ENCODE measurements at regions not wholly inside any gene's neighbourhood (a gene's known extent, or its start where the extent isn't known, plus 50 kb on each side); places are given as distances from the start of the nearest gene placed in this dataset.

DNA sequence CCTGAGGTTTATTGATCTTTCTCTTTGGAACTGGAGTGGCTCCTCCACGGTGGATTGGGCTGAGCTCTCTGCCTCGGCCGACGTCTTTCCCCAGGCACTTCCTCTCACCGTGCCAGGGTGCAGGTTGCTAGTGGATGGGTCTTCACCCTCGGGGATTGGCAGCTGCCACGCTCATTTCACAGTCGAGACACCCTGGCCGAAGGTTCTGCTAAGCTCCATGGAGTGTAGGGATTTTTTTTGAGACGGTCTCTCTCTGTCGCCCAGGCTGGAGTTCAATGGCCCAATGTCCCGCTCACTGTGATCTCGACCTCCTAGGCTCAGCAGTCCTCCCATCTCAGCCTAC lies 280.8 kb downstream of the SEC14L1 start:
- DNase-seq = no peak

DNA sequence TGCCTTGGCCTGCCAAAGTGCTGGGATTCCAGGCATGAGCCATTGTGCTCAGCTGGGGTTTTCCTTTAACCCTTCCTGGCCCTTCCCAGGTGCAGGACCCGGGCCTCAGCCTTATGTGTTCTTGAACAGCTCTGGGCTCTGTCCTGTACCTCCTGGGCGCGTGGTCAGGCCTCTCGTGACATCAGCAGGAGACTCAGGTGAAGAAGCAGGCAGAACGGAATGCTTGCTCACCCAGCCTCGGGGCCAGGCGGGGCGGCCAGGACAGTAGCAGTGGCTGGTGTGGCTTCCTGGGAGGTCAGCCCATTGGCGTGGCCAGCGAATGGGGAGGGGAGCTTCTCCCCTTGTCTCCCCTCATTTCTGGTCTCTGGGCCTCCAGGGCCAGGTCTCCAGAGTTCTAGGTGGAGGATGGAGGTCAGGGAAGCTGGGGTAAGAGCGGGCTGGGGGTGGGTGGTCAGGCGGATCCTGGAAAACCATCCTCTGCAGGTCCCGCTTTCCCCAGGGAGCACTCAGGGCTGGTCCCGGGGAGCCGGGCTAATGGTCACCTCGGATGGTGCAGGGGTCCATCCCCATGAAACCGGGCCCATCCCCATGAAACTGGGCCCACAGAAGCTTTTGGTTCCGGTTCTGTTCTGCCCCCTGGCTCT lies 281.5 kb downstream of the SEC14L1 start:
- DNase-seq = no peak

DNA sequence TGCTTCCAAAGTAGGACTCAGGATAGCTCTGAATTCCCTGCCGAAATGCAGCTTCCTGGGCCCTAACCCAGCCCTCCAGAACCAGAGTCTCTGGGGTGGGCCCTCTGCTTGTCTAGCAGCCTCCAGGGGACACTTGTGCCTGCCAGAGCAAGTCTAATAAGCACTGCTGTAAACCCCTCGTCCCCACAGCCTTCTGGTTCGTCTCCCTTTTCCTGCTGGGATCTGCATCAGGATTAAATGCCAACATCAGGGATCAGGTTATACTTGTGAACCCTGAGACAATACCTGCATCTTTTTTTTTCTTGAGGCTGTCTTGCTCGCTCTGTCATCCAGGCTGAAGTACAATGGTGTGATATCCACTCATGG lies 282.0 kb downstream of the SEC14L1 start:
- DNase-seq = no peak

DNA sequence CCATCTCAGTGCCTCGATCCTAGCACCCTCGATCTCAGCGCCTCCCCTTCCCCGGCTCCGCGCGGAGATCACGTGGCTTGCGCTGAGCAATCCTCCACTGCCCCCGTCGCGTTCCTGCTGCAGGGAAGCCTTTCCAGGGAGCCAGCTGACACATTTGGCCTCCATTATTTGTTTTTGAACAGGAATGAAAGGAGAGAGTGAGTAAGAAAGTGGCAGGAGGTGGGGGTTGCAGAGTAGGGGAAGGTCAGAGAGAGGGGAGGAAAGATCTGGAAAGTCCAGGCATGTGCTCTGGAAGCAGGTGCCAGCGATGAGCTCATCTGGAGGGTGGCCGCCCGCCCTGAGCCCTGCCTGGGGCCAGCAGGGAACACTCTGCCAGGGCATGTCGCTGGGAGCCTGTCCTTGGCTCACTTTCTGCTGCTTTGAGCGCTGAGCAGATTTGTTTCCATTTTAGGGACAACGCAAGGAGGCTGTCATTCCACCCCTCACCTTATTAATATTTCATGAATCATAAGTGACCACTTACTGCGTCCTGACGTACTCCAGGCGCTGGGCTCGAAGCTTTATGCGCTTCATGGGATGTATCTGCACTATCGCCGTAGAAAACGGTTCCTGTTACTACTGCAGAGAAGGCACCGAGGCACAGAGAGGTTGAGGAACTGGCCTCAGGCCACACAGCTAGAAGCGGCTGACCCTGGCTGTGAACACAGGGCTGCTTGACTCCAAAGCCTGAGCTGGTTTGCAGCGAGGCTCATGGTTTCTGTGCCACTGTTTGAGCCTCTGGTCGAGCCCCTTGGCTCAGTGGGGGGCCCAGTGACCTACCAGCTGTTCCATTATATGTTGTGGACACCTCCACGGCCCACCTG lies 283.1 kb downstream of the SEC14L1 start:
- DNase-seq = no peak

DNA sequence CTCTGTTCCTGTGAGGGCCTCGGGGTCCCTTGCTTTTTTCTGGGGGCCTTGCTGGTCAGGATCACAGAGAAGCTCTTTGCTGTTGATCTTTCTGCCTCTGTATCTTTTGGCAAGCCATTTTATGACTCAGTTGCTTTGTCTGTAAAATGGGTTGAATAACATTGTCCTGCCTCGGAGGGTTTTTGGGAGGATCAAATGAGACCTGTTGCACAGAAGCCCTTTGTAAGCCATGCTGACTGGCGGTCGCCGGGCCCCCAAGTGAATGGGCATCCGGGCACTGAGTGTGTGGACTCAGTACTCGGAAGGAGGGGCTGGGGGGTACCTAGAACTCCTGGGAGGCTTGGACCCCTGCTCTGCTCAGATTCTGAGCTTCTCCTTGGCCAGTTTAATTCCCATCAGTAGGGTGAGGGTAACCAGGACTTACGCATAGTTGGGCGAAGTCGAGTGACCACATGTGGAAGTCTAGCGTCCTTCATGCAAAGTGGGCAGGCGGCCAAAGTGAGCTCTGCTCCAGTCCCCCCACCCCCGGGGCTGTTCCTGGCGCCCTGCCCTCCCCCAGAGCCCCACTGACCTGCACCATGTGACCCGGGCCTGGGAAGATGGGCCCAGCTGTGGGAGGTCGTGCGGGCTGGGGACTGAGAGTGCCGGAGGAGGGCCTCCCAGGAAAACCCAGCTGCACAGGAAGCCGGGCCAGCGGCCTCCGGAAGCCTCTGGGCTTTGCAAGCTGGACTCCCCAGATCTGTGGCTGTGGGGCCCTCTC lies 284.0 kb downstream of the SEC14L1 start:
- no peak for DNase-seq

DNA sequence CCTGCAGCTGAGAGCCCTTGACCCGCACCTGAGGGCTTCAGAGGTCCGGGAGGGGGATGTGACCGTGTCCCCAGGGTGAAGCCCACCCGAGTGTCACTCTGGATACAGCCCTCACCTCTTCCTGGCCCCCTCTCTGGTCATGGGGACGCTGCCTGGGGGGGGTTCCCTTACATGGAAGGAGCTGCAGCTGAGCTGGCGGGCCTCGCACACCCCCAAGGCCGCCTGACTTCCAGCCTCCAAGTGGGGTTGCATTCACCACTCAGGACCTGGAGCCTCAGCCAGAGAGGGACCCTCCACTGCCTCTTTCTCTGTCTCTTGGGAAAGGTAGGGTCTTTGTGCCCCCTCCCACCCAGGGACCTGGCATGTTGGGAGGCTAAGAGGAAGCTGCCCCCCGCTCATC lies 284.6 kb downstream of the SEC14L1 start:
- DNase-seq = no peak

DNA sequence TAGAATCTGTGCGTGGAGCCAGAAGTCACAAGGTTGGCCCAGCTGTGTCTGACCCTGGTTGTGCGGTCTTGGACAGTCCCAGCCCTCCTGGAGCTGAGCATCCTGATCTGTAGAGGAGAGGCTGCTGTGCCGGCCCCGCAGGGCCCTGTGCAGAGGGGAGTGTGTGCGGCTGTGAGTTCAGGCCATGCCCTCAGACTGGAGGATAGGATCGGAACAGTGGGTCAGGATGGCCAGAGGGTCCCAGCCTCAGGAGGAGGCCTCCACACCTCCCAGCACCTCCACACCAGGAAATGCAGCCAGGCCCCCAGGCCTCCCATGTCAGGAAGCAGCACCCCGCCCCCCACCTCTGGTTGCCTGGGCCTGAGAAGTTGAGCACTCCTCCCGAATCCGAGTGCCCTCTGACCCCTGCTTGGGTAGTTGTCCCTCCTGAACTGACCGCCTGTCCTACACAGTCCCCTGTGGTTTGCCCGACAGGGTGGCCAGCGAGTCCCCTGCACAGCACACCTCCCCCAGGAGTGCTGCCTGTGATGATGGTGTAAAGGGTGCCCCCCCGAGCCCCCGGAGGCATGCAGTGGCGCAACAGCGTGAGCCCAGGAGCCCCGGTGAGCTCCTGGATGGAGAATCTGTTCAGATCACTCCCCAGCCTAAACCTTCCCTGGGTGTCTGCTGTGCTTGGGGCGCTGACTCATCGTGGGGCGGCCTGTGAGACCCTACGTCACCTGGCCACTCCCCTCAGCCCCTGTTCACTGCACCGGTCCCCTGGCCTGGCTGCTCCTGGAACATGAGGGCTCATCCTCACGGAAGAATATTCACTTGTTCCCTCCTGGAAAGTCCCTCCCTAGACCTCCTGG lies 285.2 kb downstream of the SEC14L1 start:
- DNase-seq = no peak

DNA sequence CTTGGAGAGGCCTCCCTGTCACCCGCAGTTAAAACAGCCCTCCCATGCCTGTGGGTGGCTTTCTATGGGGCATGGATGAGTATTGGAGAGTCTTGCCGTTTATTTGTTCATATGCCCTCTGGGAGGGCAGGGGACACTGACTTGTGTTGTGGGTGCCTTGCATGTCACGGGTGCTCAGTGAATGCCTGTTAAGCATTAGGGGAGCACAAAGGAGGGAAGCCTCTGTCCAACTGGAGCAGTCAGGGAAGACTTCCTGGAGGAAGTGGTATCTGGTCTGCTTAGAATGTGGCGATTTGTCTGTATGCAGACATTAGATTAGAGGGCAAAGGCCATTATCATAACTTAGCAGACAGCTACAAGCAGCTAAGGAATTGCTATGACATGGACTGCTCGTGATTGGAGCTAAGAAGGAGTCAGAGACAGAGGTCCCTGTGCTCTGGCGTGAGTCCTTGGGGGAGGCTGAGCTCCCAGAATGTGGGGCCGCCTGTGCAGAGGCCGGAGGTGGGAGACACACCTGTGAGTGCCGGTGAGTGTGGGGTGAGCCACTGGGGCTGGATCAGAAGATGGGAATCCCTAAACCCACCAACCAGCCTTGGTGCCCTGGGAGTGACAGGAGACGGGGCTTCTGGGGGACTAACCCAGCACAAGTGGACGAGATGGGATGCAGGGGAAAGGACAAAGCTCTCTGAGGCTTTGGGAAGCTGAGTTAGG lies 286.1 kb downstream of the SEC14L1 start:
- DNase-seq = no peak

DNA sequence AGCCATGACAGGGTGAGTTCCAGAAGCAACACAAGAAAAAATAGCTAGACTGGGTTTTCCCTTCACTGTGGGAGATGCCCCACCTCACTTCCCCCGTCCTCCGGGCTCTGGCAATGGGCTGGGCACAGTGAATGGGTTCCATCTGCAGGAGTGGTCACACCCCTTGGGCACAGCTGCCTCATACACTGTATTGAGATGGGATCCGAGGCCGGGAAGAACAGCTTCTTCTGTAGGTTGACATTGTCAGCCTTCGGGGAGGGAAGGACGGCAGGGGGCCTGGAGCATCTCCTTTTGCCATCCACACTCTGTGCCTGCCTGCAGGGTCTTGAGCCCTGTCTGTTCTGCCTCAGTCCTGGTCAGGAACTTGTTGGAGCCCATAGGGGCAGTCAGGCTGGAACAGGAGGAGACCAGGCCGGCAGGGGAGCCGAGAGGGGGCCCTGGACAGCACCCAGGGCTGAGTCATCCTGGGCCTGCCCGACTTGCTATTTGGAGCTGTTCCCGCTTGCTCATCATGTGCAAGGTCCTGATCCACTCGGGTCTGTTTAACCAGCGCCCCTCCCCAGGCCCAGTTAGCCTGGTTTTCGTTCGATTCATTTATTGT lies 286.7 kb downstream of the SEC14L1 start:
- DNase-seq = no peak

DNA sequence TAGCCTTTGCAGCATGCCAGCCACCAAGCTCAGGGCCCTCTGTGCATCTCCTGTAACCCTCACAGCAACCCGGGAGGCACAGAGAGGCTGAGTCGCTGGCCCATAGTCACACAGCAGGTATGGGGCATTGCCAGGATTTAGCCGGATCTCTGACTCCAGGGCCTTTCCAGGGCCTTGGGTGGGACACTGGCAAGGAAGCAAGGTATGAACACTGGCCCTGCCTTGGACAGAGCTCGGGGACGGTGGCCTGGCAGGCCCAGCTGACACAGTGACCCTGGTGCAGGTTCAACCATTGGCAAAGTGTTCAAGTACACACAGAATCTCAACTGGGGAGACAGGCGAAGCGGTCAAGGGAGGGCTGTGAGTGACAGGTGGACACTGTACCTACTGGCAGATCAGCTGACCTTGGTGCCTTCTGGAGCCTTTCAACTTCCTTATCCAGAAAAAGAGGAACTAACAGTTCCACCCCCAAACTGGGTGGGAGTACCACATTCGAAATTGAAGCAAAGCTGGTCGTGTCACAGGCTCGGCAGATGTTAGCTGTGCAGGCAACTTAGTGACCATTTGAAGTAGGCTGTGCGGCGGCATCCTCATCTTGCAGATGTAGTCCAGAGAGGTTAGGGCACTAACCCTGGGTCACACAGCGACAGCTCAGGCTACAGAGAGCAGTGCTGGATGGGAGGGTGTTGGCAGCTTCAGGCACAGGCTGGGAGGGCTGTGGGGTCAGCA lies 287.4 kb downstream of the SEC14L1 start:
- DNase-seq = no peak

DNA sequence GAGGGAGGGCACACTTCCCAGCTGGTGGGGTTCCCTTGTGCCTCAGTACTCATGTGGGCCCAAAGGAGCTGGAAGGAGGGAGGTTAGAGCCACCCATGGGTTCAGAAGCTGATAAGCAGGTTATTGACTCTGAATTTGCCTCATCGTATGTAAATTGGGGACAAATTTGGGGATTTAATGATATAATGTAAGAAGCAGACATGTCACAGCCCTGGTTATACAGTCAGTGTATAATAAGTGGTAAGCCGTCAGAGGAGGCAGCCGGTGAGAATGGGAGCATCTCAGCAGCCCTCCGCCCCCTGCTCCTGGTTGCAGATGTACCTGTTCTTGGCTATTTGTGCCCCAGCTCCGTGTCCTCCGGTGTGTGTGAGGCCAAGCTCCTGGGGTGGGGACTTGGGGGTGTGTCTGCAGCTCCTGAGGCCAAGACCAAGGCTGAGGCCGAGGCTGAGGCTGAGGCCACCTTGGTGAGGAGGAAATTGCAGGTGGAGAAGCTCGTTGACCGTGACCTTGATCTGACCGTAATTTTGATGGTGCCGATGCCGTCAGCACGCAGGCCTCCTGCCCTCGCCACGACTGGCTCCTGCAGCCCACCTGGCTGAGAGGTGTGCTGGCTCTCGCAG lies 288.1 kb downstream of the SEC14L1 start:
- DNase-seq = no peak

DNA sequence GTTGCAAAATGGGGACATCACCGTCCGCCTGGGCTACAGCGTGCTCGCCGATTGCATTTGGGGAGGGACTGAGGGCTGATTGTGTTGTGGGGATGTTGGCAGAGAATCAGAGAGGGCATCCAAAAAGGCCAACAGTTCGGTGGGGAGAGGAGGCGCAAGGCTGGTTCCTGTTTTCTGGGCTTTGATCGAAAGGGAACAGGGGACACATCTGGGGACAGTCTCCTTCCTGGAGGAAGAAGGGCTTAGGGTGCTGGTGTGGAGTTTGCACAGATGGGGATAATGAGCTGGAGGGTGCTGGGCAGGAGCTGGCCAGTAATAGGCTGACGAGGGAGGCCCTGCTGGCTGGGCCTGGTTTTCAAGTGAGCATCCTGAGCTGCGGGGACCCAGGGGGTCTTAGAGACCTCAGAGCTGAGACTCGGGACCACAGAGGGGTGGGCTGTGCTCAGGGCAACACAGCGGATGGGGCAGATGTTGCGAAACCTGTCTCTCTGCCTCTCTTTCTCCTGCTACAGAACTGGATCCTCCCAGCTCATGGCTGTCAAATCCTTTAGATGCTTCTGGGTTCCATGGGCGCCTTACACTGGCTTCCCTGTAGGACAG lies 288.7 kb downstream of the SEC14L1 start:
- DNase-seq = no peak

DNA sequence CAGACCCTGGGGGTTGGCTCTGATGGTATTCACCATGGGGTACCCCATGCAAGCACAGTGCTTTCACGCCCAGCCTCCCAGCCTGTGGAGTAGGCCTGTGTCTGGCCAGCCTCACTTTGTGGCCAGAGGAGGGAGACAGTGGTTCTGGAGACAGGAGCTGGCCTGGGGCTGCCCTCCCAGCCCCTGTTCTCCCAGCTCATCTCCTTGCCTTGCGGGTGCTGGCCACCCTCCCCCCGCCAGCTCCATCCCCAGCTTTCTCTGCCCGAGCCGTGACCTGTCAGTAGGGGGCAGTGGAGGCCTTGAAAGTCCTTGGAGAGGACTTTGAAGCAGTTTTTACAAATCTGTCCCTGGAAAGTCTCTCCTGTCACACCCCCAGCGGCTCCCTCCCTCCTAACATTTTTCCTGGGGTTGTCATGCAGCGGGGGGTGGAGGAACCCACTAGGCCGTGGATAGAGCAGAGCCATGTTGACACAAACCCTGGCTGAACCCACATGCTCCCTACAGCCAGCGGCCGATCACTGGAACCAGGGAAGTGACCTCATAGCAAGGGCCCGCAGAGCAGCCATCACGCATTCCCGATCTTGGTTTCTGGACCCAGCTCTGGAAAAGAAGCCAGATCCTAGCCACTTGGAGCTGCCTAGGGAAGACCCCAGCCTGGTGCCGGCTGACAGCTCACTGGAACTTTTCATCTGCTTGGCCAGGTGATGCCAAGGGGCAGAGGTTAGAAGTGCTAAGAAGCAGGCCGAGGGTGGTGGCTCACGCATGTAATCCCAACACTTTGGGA lies 289.4 kb downstream of the SEC14L1 start:
- peak; percentile 84 for DNase-seq

DNA sequence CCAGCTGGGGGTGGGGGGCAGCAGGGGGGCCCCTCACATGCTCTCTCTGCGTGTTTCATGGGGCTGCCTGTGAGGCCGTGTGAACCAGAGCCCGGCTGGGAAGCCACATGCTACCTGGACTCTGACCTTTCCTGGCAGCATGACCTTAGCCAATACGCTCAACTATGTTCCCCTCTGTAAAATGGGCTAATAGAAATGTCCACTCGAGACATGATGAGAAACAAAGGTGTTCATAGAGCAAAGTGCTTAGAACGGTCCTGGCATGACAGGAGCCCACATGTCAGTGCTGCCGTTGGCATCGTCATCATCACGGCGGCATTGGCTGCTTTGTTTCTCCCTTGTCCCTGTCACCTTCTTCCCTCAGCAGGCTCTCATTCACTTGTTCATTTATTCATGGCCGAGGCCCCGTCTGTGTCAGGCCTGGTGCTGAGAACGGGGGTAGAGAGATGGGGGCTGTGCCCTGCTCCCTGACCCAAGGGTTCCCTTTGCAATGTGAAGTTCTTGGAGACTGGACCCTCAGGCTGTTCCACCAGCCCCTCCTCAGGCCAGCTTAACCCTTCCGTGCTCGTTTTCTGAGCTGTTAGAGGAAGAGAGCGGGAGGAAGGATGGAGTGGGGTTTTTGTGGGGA lies 291.4 kb downstream of the SEC14L1 start:
- DNase-seq = no peak

DNA sequence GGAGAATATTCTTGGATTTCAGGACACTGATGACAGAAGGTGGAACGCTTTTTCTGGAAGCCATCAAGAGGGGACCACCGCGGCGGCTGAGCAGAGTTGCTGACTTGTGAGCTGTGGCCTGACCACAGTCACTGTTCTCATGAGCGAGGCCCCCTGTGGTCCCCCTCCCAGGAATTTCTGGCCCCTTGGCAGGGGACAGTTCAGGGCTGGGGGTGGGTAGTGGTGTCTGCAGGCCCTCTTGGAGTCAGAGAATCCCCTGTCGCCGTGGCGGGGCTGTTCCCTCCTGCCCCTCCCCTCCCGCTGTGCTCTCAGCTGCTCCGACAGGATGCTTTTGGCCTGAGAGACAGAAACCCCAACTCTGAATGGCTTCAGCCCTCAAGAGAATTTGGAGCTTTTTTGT lies 292.0 kb downstream of the SEC14L1 start:
- no peak for DNase-seq

DNA sequence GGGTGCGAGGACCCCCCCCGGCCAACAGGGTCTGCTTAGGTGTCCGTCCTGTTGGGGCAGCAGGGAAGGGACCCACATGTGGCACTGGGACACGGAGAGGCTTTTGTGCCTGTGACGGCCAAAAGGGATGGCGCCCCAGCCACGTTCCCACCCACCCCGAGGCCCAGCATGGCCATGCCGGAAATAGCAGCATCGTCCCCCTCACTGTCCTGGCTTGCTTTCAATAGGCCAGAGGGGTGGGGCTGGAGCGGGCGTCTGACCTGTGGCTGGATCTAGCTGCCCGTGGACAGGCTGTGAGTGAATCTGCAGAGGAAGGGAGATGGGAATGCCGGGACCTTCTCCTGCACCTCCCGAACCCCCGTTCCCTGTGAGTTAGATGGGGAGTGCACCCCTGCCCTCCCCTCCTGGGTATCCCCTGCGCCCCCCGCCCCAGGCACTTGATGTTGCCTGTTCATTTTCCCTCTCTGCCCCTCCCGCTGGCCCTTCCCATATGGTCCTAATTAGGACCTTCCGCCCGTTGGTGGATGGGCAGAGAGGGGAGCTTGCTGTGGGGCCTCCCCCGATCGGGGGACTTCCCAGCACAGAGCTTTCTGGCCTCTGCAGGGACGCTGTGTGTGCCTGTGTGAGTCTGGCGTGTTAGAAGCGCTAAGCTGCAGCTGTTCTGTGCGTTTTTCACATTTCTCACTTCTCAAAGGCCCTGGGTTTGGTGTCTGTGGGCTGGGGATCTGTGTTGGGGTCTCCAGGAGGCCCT lies 292.8 kb downstream of the SEC14L1 start:
- no peak for DNase-seq

DNA sequence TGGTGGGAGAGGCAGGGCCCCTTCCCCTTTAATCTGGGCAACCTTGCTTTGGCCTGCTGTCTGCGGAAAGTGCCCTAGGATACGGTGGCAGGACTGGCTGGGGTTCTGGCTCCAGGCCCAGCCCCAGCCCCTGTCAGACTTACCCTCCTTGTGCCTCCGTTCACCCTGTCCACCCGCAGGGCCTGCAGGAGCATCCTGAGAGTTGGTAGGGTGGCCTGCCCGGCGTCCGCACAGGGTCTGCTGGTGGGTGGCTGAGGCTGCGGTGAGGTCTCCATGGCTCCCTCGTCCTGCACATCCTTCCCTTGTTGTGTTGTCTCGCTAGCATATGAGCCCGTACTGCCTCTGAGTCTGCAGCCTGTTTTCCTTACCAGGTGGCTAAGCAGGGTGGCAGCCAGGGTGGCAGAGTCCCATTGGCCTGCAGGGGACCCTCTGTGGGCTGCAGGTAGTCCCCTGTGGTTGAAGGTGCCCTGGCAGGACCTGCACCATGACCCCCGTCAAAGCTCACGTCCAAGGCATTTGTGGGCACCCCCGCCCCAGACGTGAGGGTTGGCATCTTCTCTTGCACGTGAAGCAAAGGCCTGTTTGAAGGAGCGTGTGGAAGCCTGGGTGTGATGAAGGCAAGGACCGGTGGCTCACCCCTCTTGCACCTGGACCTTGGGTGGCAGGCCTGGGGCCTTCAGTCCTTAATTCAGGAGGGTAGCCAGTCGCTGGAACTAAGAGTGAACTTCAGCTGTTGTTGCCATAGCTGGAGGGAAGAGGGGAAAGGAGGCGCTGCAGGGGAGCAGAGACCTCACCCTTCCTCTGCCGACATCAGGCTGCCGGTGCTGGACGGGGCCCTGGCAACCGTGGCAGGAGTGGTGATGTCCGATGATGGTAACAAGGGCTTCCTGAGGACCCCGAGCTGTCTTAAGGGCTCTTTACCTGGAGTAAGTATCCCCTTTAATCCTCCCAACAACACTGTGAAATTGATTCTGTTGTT lies 293.7 kb downstream of the SEC14L1 start:
- DNase-seq = no peak
